ENCODE measurements at regions not wholly inside any gene's neighbourhood (a gene's known extent, or its start where the extent isn't known, plus 50 kb on each side); places are given as distances from the start of the nearest gene placed in this dataset.

- no peak for DNase-seq (ENCODE audit: low read depth)
Measured at GRCh38 chr11:111194860-111195568, 50.5 kb upstream of the POU2AF2 start.

- no peak for DNase-seq (ENCODE audit: low read depth)
Measured at GRCh38 chr11:111193924-111194490, 51.5 kb upstream of the POU2AF2 start.

- no peak for DNase-seq (ENCODE audit: low read depth)
Measured at GRCh38 chr11:111189466-111189865, 56.1 kb upstream of the POU2AF2 start.

- no peak for DNase-seq (ENCODE audit: low read depth)
Measured at GRCh38 chr11:111186308-111186915, 59.1 kb upstream of the POU2AF2 start.

- peak; percentile 22 for DNase-seq (ENCODE audit: low read depth)
Measured at GRCh38 chr11:111185266-111185665, 60.3 kb upstream of the POU2AF2 start.

GRCh38 chr11:111183706-111184105 is 61.8 kb upstream of the POU2AF2 start:
- DNase-seq (ENCODE audit: low read depth): no peak

GRCh38 chr11:111179184-111179910 is 66.2 kb upstream of the POU2AF2 start:
- no peak for DNase-seq (ENCODE audit: low read depth)

- no peak for DNase-seq (ENCODE audit: low read depth)
Measured at GRCh38 chr11:111177037-111177871, 68.3 kb upstream of the POU2AF2 start.

GRCh38 chr11:111176603-111177002 is 68.9 kb upstream of the POU2AF2 start:
- no peak for DNase-seq (ENCODE audit: low read depth)

GRCh38 chr11:111173221-111173620 is 72.3 kb upstream of the POU2AF2 start:
- no peak for DNase-seq (ENCODE audit: low read depth)

- DNase-seq (ENCODE audit: low read depth): no peak
Measured at GRCh38 chr11:111172321-111172862, 73.1 kb upstream of the POU2AF2 start.

GRCh38 chr11:111170761-111171379 is 74.7 kb upstream of the POU2AF2 start:
- no peak for DNase-seq (ENCODE audit: low read depth)

- no peak for DNase-seq (ENCODE audit: low read depth)
Measured at GRCh38 chr11:111169367-111169766, 76.2 kb upstream of the POU2AF2 start.

GRCh38 chr11:111168871-111169270 is 76.7 kb upstream of the POU2AF2 start:
- no peak for DNase-seq (ENCODE audit: low read depth)

- no peak for DNase-seq (ENCODE audit: low read depth)
Measured at GRCh38 chr11:111167666-111168065, 77.9 kb upstream of the POU2AF2 start.

GRCh38 chr11:111166598-111166997 is 78.9 kb upstream of the POU2AF2 start:
- DNase-seq (ENCODE audit: low read depth): no peak

GRCh38 chr11:111162305-111162704 is 83.2 kb upstream of the POU2AF2 start:
- DNase-seq (ENCODE audit: low read depth): no peak

GRCh38 chr11:111157571-111157970 is 88.0 kb upstream of the POU2AF2 start:
- no peak for DNase-seq (ENCODE audit: low read depth)

GRCh38 chr11:111155021-111155420 is 90.5 kb upstream of the POU2AF2 start:
- DNase-seq (ENCODE audit: low read depth): peak; percentile 22

GRCh38 chr11:111153194-111153593 is 92.3 kb upstream of the POU2AF2 start:
- DNase-seq (ENCODE audit: low read depth): no peak

GRCh38 chr11:111148953-111149352 is 96.6 kb upstream of the POU2AF2 start:
- DNase-seq (ENCODE audit: low read depth): peak; percentile 3

All from fibroblast of gingiva (primary cell).